ENCODE measurements at regions not wholly inside any gene's neighbourhood (a gene's known extent, or its start where the extent isn't known, plus 50 kb on each side); places are given as distances from the start of the nearest gene placed in this dataset.
"Not testable (repeated sequence)": the region's sequence is repeated elsewhere in the genome, so short reads cannot be mapped to it uniquely, and the experiment has no call there.

- no peak for DNase-seq (ENCODE audit: extremely low read depth, low read depth)
- TF ChIP-seq CTCF (IDR thresholded peaks at IDR 0.05; ENCODE audit: low read depth, low read length, missing control alignments): no peak
- H3K4me3 ChIP-seq (replicated peaks; ENCODE audit: low read depth, low read length): no peak overlapping the region
Observed at GRCh38 chrX:96480081-96480480, 204.6 kb upstream of the DIAPH2 start.

DNA sequence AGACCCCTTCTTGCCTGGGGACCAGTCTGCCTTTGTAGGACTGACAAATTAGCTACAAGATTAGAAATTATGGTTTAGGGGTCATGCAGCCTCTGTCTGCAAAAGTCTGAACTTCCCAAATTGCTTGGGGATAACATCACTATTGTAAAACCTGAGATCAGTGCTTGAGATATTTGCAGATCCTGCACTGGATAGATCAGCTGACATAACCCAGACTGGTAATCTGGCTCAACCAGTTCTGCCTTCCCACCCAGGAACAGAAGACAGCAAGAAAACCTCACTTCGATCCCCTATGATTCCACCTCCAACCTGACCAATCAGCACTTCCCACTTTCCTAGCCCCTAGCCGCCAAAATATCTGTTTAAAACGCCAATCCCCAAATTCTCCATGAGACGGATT, 202.8 kb upstream of the DIAPH2 start:
- H3K4me3 ChIP-seq (replicated peaks; ENCODE audit: low read depth, low read length): no peak overlapping the region
- no peak for DNase-seq (ENCODE audit: extremely low read depth, low read depth)
- no peak for TF ChIP-seq CTCF (IDR thresholded peaks at IDR 0.05; ENCODE audit: low read depth, low read length, missing control alignments)

DNA sequence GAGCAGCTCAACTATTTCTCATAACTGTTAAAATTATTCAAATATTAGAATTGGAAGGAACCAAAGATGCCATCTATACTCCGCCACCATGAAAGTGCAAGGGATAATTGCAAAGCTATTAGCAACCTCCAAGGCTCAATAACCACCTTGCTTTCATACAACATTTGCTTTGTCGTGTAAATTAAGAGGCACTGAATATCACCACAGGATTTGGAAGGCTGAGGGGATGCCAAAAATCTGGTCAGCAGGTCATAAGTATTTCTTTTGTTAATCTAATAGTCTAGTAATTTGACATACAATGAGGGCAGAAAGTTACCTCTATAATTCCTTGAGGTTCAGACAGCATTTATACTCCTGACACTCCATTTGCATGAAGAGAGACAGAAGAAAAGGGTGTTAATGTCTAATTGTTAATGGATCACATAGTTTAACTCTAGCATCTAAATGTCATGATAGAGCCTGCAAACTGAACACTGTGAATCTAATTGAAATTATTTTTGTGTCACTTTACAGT, 200.9 kb upstream of the DIAPH2 start:
- TF ChIP-seq CTCF (IDR thresholded peaks at IDR 0.05; ENCODE audit: low read depth, low read length, missing control alignments): no peak
- H3K4me3 ChIP-seq (replicated peaks; ENCODE audit: low read depth, low read length): no peak overlapping the region
- DNase-seq (ENCODE audit: extremely low read depth, low read depth): no peak

DNA sequence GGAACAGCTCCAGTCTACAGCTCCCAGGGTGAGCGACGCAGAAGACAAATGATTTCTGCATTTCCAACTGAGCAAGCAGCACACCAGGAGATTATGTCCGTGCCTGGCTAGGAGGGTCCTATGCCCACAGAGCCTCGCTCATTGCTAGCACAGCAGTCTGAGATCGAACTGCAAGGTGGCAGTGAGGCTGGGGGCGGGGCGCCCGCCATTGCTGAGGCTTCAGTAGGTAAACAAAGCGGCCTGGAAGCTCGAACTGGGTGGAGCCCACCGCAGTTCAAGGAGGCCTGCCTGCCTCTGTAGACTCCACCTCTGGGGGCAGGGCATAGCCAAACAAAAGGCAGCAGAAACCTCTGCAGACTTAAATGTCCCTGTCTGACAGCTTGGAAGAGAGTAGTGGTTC, 198.0 kb upstream of the DIAPH2 start:
- not testable (repeated sequence) for H3K4me3 ChIP-seq (replicated peaks; ENCODE audit: low read depth, low read length); DNase-seq (ENCODE audit: extremely low read depth, low read depth)

DNA sequence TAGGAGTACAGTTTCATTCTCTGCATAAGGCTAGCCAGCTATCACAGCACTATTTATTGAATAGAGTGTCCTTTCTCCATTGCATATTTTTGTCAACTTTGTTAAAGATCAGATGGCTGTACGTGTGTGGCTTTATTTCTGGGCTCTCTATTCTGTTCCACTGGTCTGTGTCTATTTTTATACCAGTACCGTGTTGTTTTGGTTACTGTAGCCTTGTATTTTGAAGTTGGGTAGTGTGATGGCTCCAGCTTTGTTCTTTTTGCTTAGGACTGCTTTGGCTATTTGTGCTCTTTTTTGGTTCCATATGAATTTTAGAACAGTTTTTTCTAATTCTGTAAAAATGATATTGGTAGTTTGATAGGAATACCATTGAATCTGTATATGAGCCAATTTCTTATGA, 182.1 kb upstream of the DIAPH2 start:
- no peak overlapping the region for H3K4me3 ChIP-seq (replicated peaks; ENCODE audit: low read depth, low read length)
- no peak for DNase-seq (ENCODE audit: extremely low read depth, low read depth)
- no peak for TF ChIP-seq CTCF (IDR thresholded peaks at IDR 0.05; ENCODE audit: low read depth, low read length, missing control alignments)

GRCh38 chrX:96529386-96529785, 155.3 kb upstream of the DIAPH2 start:
- not testable (repeated sequence) for DNase-seq (ENCODE audit: extremely low read depth, low read depth); H3K4me3 ChIP-seq (replicated peaks; ENCODE audit: low read depth, low read length)

- H3K4me3 ChIP-seq (replicated peaks; ENCODE audit: low read depth, low read length): no peak overlapping the region
- TF ChIP-seq CTCF (IDR thresholded peaks at IDR 0.05; ENCODE audit: low read depth, low read length, missing control alignments): no peak
- DNase-seq (ENCODE audit: extremely low read depth, low read depth): no peak
Observed at GRCh38 chrX:96538104-96538725, 146.4 kb upstream of the DIAPH2 start.

DNA sequence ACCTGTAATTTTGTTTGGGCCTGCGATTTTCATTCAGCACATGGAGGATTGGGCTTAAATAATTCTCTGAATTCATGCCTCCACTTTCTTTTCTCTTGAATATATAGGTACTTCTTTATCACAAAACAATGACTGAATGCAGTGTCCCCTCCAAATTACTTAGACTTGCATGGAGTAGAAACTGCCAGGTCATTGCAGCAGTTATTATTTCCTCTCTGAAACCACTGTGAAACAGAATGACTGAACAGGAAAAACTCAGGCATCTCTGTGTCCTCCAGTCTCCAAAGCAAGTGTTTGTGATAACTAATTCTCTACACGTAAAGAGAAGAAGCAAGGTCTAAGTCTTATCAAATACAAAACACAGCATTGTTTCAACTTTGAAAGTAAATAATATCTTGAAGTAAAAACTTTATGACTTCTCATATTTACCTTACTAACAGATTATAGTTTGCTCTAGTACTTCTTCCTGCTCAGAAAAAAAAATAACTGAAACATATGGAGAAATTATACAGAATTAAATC, 144.5 kb upstream of the DIAPH2 start:
- no peak for TF ChIP-seq CTCF (IDR thresholded peaks at IDR 0.05; ENCODE audit: low read depth, low read length, missing control alignments)
- H3K4me3 ChIP-seq (replicated peaks; ENCODE audit: low read depth, low read length): no peak overlapping the region
- no peak for DNase-seq (ENCODE audit: extremely low read depth, low read depth)

- DNase-seq (ENCODE audit: extremely low read depth, low read depth); H3K4me3 ChIP-seq (replicated peaks; ENCODE audit: low read depth, low read length): not testable (repeated sequence)
Observed at GRCh38 chrX:96546281-96546680, 138.4 kb upstream of the DIAPH2 start.
